SK-N-SH treated with all-trans-retinoic acid at 6 μM for 48 hours (cell line): ENCODE measurements at regions not wholly inside any gene's neighbourhood (a gene's known extent, or its start where the extent isn't known, plus 50 kb on each side); places are given as distances from the start of the nearest gene placed in this dataset.

Source experiments
- ATAC-seq: fragments of 200-7000 bp; cut with Tn5 transposase; 3 replicates; pipeline ENCODE4 v1.9.1; 2020; ENCODE audit warnings: mild to moderate bottlenecking, moderate library complexity
- ARNTL ChIP-seq: fragments of 450-650 bp; formaldehyde crosslinking; IDR thresholded peaks from 2 replicates; pipeline ENCODE4 v1.5.0; 2020; ENCODE audit warnings: low read depth, mild to moderate bottlenecking, moderate library complexity, borderline replicate concordance
- BACH2 ChIP-seq: fragments of 250-450 bp; sonication (Bioruptor Pico); IDR thresholded peaks from 2 replicates; pipeline ENCODE4 v1.9.0; 2021; ENCODE audit warnings: mild to moderate bottlenecking, borderline replicate concordance
- CREB5 ChIP-seq: fragments of 250-450 bp; sonication (Bioruptor Pico); IDR thresholded peaks from 2 replicates; pipeline ENCODE4 v1.5.1; 2020; ENCODE audit warnings: low read depth, mild to moderate bottlenecking, moderate library complexity
- CSDC2 ChIP-seq: fragments of 250-450 bp; sonication (Bioruptor Pico); IDR thresholded peaks from 2 replicates; pipeline ENCODE4 v1.5.0; 2020; ENCODE audit warnings: mild to moderate bottlenecking, moderate library complexity
- CSRNP3 ChIP-seq: fragments of 250-450 bp; sonication (Bioruptor Pico); IDR thresholded peaks from 2 replicates; pipeline ENCODE4 v1.5.1; 2021; ENCODE audit warnings: mild to moderate bottlenecking, moderate library complexity
- ESRRG ChIP-seq: fragments of 250-450 bp; sonication (Bioruptor Pico); IDR thresholded peaks from 2 replicates; pipeline ENCODE4 v1.6.1; 2021; ENCODE audit warnings: mild to moderate bottlenecking
- GLIS3 ChIP-seq: fragments of 250-450 bp; sonication (Bioruptor Pico); IDR thresholded peaks from 2 replicates; pipeline ENCODE4 v1.5.0; 2020; ENCODE audit warnings: mild to moderate bottlenecking, moderate library complexity
- OSR1 ChIP-seq: fragments of 250-450 bp; sonication (Bioruptor Pico); IDR thresholded peaks from 2 replicates; pipeline ENCODE4 v1.8.0; 2022; ENCODE audit warnings: moderate library complexity, mild to moderate bottlenecking, inconsistent platforms
- PATZ1 ChIP-seq: fragments of 250-450 bp; sonication (Bioruptor Pico); IDR thresholded peaks from 2 replicates; pipeline ENCODE4 v1.8.0; 2020; ENCODE audit warnings: mild to moderate bottlenecking, moderate library complexity, borderline replicate concordance
- PPARA ChIP-seq: fragments of 250-450 bp; sonication (Bioruptor Pico); IDR thresholded peaks from 2 replicates; pipeline ENCODE4 v1.5.0; 2020; ENCODE audit warnings: mild to moderate bottlenecking, borderline replicate concordance
- TCF4 ChIP-seq: fragments of 250-450 bp; sonication (Bioruptor Pico); IDR thresholded peaks from 2 replicates; pipeline ENCODE4 v1.8.0; 2021; ENCODE audit warnings: mild to moderate bottlenecking, moderate library complexity, borderline replicate concordance
- TSHZ2 ChIP-seq: fragments of 250-450 bp; sonication (Bioruptor Pico); IDR thresholded peaks from 2 replicates; pipeline ENCODE4 v1.5.0; 2020; ENCODE audit warnings: mild to moderate bottlenecking, moderate library complexity
- ZC3H10 ChIP-seq: fragments of 250-450 bp; sonication (Bioruptor Pico); IDR thresholded peaks from 2 replicates; pipeline ENCODE4 v1.5.1; 2021; ENCODE audit warnings: mild to moderate bottlenecking, moderate library complexity
- ZFP3 ChIP-seq: fragments of 250-450 bp; sonication (Bioruptor Pico); IDR thresholded peaks from 2 replicates; pipeline ENCODE4 v1.5.0; 2020; ENCODE audit warnings: mild to moderate bottlenecking, moderate library complexity
- ZFP30 ChIP-seq: fragments of 450-650 bp; formaldehyde crosslinking; IDR thresholded peaks from 2 replicates; pipeline ENCODE4 v1.5.0; 2022; ENCODE audit warnings: mild to moderate bottlenecking, moderate library complexity
- ZNF565 ChIP-seq: fragments of 450-650 bp; formaldehyde crosslinking; conservative IDR thresholded peaks from 2 replicates; pipeline ENCODE4 v1.5.0; 2020; ENCODE audit warnings: low read depth, mild to moderate bottlenecking, moderate library complexity
- ZNF70 ChIP-seq: fragments of 450-650 bp; formaldehyde crosslinking; IDR thresholded peaks from 2 replicates; pipeline ENCODE4 v1.5.0; 2020; ENCODE audit warnings: mild to moderate bottlenecking, moderate library complexity
- ZNF8 ChIP-seq: fragments of 450-650 bp; formaldehyde crosslinking; IDR thresholded peaks from 2 replicates; pipeline ENCODE4 v1.5.0; 2020; ENCODE audit warnings: mild to moderate bottlenecking, moderate library complexity

- ATAC-seq = no peak
- TF ChIP-seq CSDC2 (CRISPR knock-in tag) = no peak
- TF ChIP-seq ZC3H10 (CRISPR knock-in tag) = no peak
- TF ChIP-seq TSHZ2 (CRISPR knock-in tag) = no peak
- no peak for TF ChIP-seq ZNF70 (CRISPR knock-in tag)
- no peak for TF ChIP-seq ARNTL (CRISPR knock-in tag)
- TF ChIP-seq PATZ1 (CRISPR knock-in tag) = no peak
These were observed 145.3 kb upstream of the ROPN1 start for GRCh38 chr3:124137216-124137615.

- no peak for ATAC-seq
- TF ChIP-seq PPARA (CRISPR knock-in tag) = no peak
- TF ChIP-seq BACH2 (CRISPR knock-in tag) = no peak
- no peak for TF ChIP-seq CSDC2 (CRISPR knock-in tag)
- TF ChIP-seq CREB5 (CRISPR knock-in tag) = no peak
- TF ChIP-seq OSR1 = no peak
- no peak for TF ChIP-seq PATZ1 (CRISPR knock-in tag)
- no peak for TF ChIP-seq ZNF565 (CRISPR knock-in tag)
- TF ChIP-seq ZNF8 (CRISPR knock-in tag) = no peak
- TF ChIP-seq GLIS3 (CRISPR knock-in tag) = no peak
- no peak for TF ChIP-seq CSRNP3 (CRISPR knock-in tag)
- TF ChIP-seq ZFP3 (CRISPR knock-in tag) = no peak
- TF ChIP-seq TCF4 (CRISPR knock-in tag) = no peak
- TF ChIP-seq, all 23 proteins: peak for 0
These were observed 146.2 kb upstream of the ROPN1 start for GRCh38 chr3:124138148-124138547.

- TF ChIP-seq ESRRG (no peak), CSDC2 (CRISPR knock-in tag) (no peak), CREB5 (CRISPR knock-in tag) (no peak), ARNTL (CRISPR knock-in tag) (no peak), ZFP30 (CRISPR knock-in tag) (no peak), CSRNP3 (CRISPR knock-in tag) (no peak), TSHZ2 (CRISPR knock-in tag) (no peak), GLIS3 (CRISPR knock-in tag) (no peak), BACH2 (CRISPR knock-in tag) (no peak), ZNF70 (CRISPR knock-in tag) (no peak)
- TF ChIP-seq, all 23 proteins: peak for 0
- no peak; the same call in 2 of the 3 replicates for ATAC-seq
These were observed 148.8 kb upstream of the ROPN1 start for GRCh38 chr3:124140746-124141145.
